PC-3 (cell line): ENCODE measurements at regions not wholly inside any gene's neighbourhood (a gene's known extent, or its start where the extent isn't known, plus 50 kb on each side); places are given as distances from the start of the nearest gene placed in this dataset.

Experiments used
- ATAC-seq: fragments of 200-7000 bp; cut with Tn5 transposase; 2 replicates; pipeline ENCODE4 v1.9.1; 2020; ENCODE audit warnings: mild to moderate bottlenecking, moderate library complexity
- BruUV-seq: library from RNA; stranded (reverse); fragments of 400-500 nt; replicated peaks from 2 replicates; lab custom pipeline; 2021; lab: Mats Ljungman, UMichigan
- CTCF ChIA-PET: fragments of 300-600 bp; sonication (Branson Sonifier 250); formaldehyde crosslinking; loops from one replicate; lab custom pipeline; 2022; ENCODE audit warnings: antibody characterized with exemption; lab: Charles Lee
- POLR2A ChIA-PET: fragments of 300-600 bp; sonication (Branson Sonifier 250); formaldehyde crosslinking; loops from one replicate; lab custom pipeline; 2022; ENCODE audit warnings: antibody characterized with exemption; ENCODE audit not compliant: unreplicated experiment; lab: Charles Lee
- DNase-seq: peaks from one replicate; pipeline ENCODE4 v3.0.0-alpha.2; 2015
- H2AFZ ChIP-seq: fragments of 300-600 bp; sonication (generic); 2 replicates; pipeline ENCODE4 v1.6.0; 2016; ENCODE audit warnings: antibody characterized with exemption, low read length
- H3F3A ChIP-seq: fragments of 300-600 bp; sonication (generic); one replicate; pipeline ENCODE4 v1.6.0; 2017; ENCODE audit warnings: antibody characterized with exemption, low read length, control low read depth, mild to moderate bottlenecking; ENCODE audit not compliant: unreplicated experiment
- H3K27ac ChIP-seq: fragments of 300-600 bp; sonication (generic); 2 replicates; pipeline ENCODE4 v1.5.1; 2016; ENCODE audit warnings: mild to moderate bottlenecking, low read length
- H3K27me3 ChIP-seq: fragments of 300-600 bp; sonication (generic); 2 replicates; pipeline ENCODE4 v1.6.1; 2016; ENCODE audit warnings: low read length, mixed read lengths
- H3K36me3 ChIP-seq: fragments of 300-600 bp; sonication (generic); 2 replicates; pipeline ENCODE4 v1.6.1; 2016; ENCODE audit warnings: low read depth, mixed run types, low read length, mixed read lengths
- H3K4me1 ChIP-seq: fragments of 300-600 bp; sonication (generic); 2 replicates; pipeline ENCODE4 v1.5.1; 2016; ENCODE audit warnings: low read length; ENCODE audit not compliant: insufficient read depth
- H3K4me2 ChIP-seq: fragments of 300-600 bp; sonication (generic); 2 replicates; pipeline ENCODE4 v1.6.0; 2016; ENCODE audit warnings: low read length
- H3K4me3 ChIP-seq: fragments of 300-600 bp; sonication (generic); 2 replicates; pipeline ENCODE4 v1.5.1; 2016; ENCODE audit warnings: mild to moderate bottlenecking, low read length, mixed read lengths
- H3K79me2 ChIP-seq: fragments of 300-600 bp; sonication (generic); 2 replicates; pipeline ENCODE4 v1.6.1; 2017; ENCODE audit warnings: low read length, mixed read lengths
- H3K9ac ChIP-seq: fragments of 300-600 bp; sonication (generic); 2 replicates; pipeline ENCODE4 v1.6.0; 2016; ENCODE audit warnings: mild to moderate bottlenecking, low read length
- H3K9me2 ChIP-seq: fragments of 300-600 bp; sonication (generic); replicated peaks from 2 replicates; pipeline ENCODE4 v1.6.1; 2016; ENCODE audit warnings: mixed run types, low read length, mixed read lengths
- H3K9me3 ChIP-seq: fragments of 300-600 bp; sonication (generic); 2 replicates; pipeline ENCODE4 v1.6.1; 2016; ENCODE audit warnings: low read length, mixed read lengths
- H4K20me1 ChIP-seq: fragments of 300-600 bp; sonication (generic); 2 replicates; pipeline ENCODE4 v1.6.1; 2016; ENCODE audit warnings: low read length, mixed read lengths
- EZH2 ChIP-seq: fragments of 300-600 bp; sonication (generic); IDR thresholded peaks from one replicate; pipeline ENCODE4 v1.6.1; 2017; ENCODE audit warnings: antibody characterized with exemption, mild to moderate bottlenecking, low read length; ENCODE audit not compliant: unreplicated experiment
- EZH2phosphoT487 ChIP-seq: fragments of 300-600 bp; sonication (generic); IDR thresholded peaks from 2 replicates; pipeline ENCODE4 v1.6.1; 2018; ENCODE audit warnings: mild to moderate bottlenecking, antibody characterized with exemption, low read length, borderline replicate concordance
- intact Hi-C: fragments of 100-400 bp; cut with micrococcal nuclease; formaldehyde crosslinking; loops from 2 replicates; pipeline ENCODE4 v1.9.0; 2023
- TF ChIP-seq, protein P1 (sequence below): fragments of 300-600 bp; sonication (generic); conservative IDR thresholded peaks from 2 replicates; pipeline ENCODE4 v1.5.1; 2017; ENCODE audit warnings: antibody characterized with exemption, low read depth, mild to moderate bottlenecking, low read length

GRCh38 chr9:89781838-89782540 lies 177.2 kb downstream of the GADD45G start:
- TF ChIP-seq, protein P1, sequence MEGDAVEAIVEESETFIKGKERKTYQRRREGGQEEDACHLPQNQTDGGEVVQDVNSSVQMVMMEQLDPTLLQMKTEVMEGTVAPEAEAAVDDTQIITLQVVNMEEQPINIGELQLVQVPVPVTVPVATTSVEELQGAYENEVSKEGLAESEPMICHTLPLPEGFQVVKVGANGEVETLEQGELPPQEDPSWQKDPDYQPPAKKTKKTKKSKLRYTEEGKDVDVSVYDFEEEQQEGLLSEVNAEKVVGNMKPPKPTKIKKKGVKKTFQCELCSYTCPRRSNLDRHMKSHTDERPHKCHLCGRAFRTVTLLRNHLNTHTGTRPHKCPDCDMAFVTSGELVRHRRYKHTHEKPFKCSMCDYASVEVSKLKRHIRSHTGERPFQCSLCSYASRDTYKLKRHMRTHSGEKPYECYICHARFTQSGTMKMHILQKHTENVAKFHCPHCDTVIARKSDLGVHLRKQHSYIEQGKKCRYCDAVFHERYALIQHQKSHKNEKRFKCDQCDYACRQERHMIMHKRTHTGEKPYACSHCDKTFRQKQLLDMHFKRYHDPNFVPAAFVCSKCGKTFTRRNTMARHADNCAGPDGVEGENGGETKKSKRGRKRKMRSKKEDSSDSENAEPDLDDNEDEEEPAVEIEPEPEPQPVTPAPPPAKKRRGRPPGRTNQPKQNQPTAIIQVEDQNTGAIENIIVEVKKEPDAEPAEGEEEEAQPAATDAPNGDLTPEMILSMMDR = no peak
- TF ChIP-seq EZH2phosphoT487 (no peak), EZH2 (no peak)
- Histone ChIP-seq H3K27me3 (peaks cover 45% of the 10 kb centered on the region), H3K9me3 (no peaks in the 10 kb centered on the region), H3F3A (no peaks in the 10 kb centered on the region), H3K9ac (no peak overlapping the region), H3K27ac (no peak overlapping the region), H2AFZ (no peak overlapping the region), H3K9me2 (no peaks in the 10 kb centered on the region), H3K4me3 (no peak overlapping the region), H3K36me3 (no peaks in the 10 kb centered on the region), H3K4me1 (no peaks in the 10 kb centered on the region), H3K79me2 (no peaks in the 10 kb centered on the region), H3K4me2 (no peak overlapping the region), H4K20me1 (no peaks in the 10 kb centered on the region)
- ChIA-PET POLR2A (no interaction called here), CTCF (no interaction called here)
- DNase-seq (no peak), ATAC-seq (no peak)
- intact Hi-C loops = no loop called here
- no TSS peak for BruUV-seq

DNA sequence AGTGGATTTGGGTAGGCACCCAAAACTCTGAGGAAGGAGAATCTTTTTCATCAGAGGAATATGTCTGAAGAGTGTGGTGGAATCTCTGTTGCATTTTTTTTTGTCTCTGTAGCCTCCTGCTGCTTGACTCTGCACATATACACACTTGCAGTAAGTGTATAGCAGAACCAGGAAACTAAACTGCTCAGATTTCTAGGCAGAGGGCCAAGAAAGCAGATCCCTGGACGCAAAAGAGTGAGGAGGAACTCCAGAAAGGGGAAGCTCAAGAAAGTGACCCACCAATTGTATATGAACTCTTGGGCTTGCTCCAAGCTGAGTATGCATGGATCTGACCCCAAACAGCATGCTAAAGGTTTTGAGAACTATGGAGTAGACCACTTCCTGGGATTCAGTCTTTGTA lies 181.8 kb downstream of the GADD45G start:
- no peaks in the 10 kb centered on the region for H3K36me3 ChIP-seq
- H3K4me3 ChIP-seq = no peak overlapping the region
- no peak overlapping the region for H3K9ac ChIP-seq
- BruUV-seq = no TSS peak
- H3K4me1 ChIP-seq = no peaks in the 10 kb centered on the region
- H4K20me1 ChIP-seq = no peaks in the 10 kb centered on the region
- H3K9me2 ChIP-seq = no peaks in the 10 kb centered on the region
- TF ChIP-seq EZH2 (no peak), EZH2phosphoT487 (no peak)
- TF ChIP-seq, protein P1 = no peak
- H2AFZ ChIP-seq = no peak overlapping the region
- H3K4me2 ChIP-seq = no peak overlapping the region
- DNase-seq (no peak), ATAC-seq (no peak)
- H3F3A ChIP-seq = no peaks in the 10 kb centered on the region
- ChIA-PET CTCF (no interaction called here), POLR2A (no interaction called here)
- H3K27ac ChIP-seq = no peak overlapping the region
- no peaks in the 10 kb centered on the region for H3K79me2 ChIP-seq
- H3K27me3 ChIP-seq = peaks cover 5% of the 10 kb centered on the region; the same call in 1 of the 2 replicates
- intact Hi-C loops = no loop called here
- H3K9me3 ChIP-seq = no peaks in the 10 kb centered on the region

- POLR2A ChIA-PET = no interaction called here
- CTCF ChIA-PET = no interaction called here
- Histone ChIP-seq H3K27ac (no peak overlapping the region), H3K4me3 (no peak overlapping the region), H3K36me3 (no peaks in the 10 kb centered on the region), H3F3A (no peaks in the 10 kb centered on the region), H4K20me1 (no peaks in the 10 kb centered on the region), H3K4me1 (no peaks in the 10 kb centered on the region), H3K27me3 (no peaks in the 10 kb centered on the region), H3K4me2 (no peak overlapping the region), H3K9me3 (no peaks in the 10 kb centered on the region), H3K79me2 (no peaks in the 10 kb centered on the region), H3K9me2 (no peaks in the 10 kb centered on the region), H3K9ac (no peak overlapping the region), H2AFZ (no peak overlapping the region)
- ATAC-seq (no peak), DNase-seq (no peak)
- no TSS peak for BruUV-seq
- no peak for TF ChIP-seq EZH2phosphoT487
- no peak for TF ChIP-seq EZH2
- TF ChIP-seq, protein P1 = no peak
- intact Hi-C loops = no loop called here
These were observed 182.8 kb downstream of the GADD45G start for GRCh38 chr9:89787595-89787994.
